Osteoblast (primary cell): ENCODE measurements at regions not wholly inside any gene's neighbourhood (a gene's known extent, or its start where the extent isn't known, plus 50 kb on each side); places are given as distances from the start of the nearest gene placed in this dataset.

Experiments
- DNase-seq: peaks from one replicate; pipeline ENCODE4 v3.0.0; 2011; ENCODE audit warnings: low spot score, mixed read lengths; ENCODE audit not compliant: insufficient read length; ENCODE audit errors: missing footprints
- H2AFZ ChIP-seq: 2 replicates; pipeline ENCODE4 v1.6.0; 2011; ENCODE audit warnings: mild to moderate bottlenecking, low read length
- H3K27ac ChIP-seq: 2 replicates; pipeline ENCODE4 v1.5.1; 2011; ENCODE audit warnings: mild to moderate bottlenecking, low read depth, low read length, moderate library complexity
- H3K27me3 ChIP-seq: 2 replicates; pipeline ENCODE4 v1.6.0; 2012; ENCODE audit warnings: mild to moderate bottlenecking, control low read depth, inconsistent platforms, low read length, moderate library complexity; ENCODE audit not compliant: insufficient read depth
- H3K36me3 ChIP-seq: 2 replicates; pipeline ENCODE4 v1.5.1; 2011; ENCODE audit warnings: mild to moderate bottlenecking, low read length, control low read depth, moderate library complexity; ENCODE audit not compliant: insufficient read depth
- H3K4me1 ChIP-seq: 2 replicates; pipeline ENCODE4 v1.5.1; 2011; ENCODE audit warnings: mild to moderate bottlenecking, low read length, control low read depth, moderate library complexity; ENCODE audit not compliant: insufficient read depth
- H3K4me2 ChIP-seq: 2 replicates; pipeline ENCODE4 v1.6.0; 2011; ENCODE audit warnings: mild to moderate bottlenecking, low read length; ENCODE audit not compliant: insufficient read depth
- H3K4me3 ChIP-seq: fragments of 200-600 bp; sonication (generic); 3 replicates; pipeline ENCODE4 v1.5.1; 2012; ENCODE audit warnings: mild to moderate bottlenecking, low read length, inconsistent platforms; ENCODE audit not compliant: insufficient read depth
- H3K79me2 ChIP-seq: 2 replicates; pipeline ENCODE4 v1.6.0; 2012; ENCODE audit warnings: mild to moderate bottlenecking, low read length, control low read depth, inconsistent platforms; ENCODE audit not compliant: insufficient read depth
- H3K9me3 ChIP-seq: 2 replicates; pipeline ENCODE4 v1.5.1; 2011; ENCODE audit warnings: low read depth, low read length, control low read depth
- H4K20me1 ChIP-seq: 2 replicates; pipeline ENCODE4 v1.6.0; 2012; ENCODE audit warnings: mild to moderate bottlenecking, low read length, control low read depth; ENCODE audit not compliant: insufficient read depth
- CTCF ChIP-seq: IDR thresholded peaks from 2 replicates; pipeline ENCODE4 v1.5.1; 2011; ENCODE audit warnings: mild to moderate bottlenecking, low read depth, low read length, moderate library complexity; ENCODE audit errors: extremely low read depth

GRCh38 chr6:19041906-19042305 is 654.8 kb downstream of the RNF144B start:
- Histone ChIP-seq H3K4me1 (no peaks in the 10 kb centered on the region), H3K4me3 (no peak overlapping the region), H3K27ac (no peak overlapping the region), H3K9me3 (peaks cover 2% of the 10 kb centered on the region), H3K27me3 (no peaks in the 10 kb centered on the region), H3K36me3 (no peaks in the 10 kb centered on the region), H3K79me2 (no peaks in the 10 kb centered on the region), H2AFZ (no peak overlapping the region), H4K20me1 (no peaks in the 10 kb centered on the region), H3K4me2 (no peak overlapping the region)
- no peak for TF ChIP-seq CTCF
- no peak for DNase-seq

GRCh38 chr6:19042420-19042819 is 655.3 kb downstream of the RNF144B start:
- no peaks in the 10 kb centered on the region for H3K27me3 ChIP-seq
- H2AFZ ChIP-seq: no peak overlapping the region
- H3K36me3 ChIP-seq: no peaks in the 10 kb centered on the region
- H3K4me2 ChIP-seq: no peak overlapping the region
- no peaks in the 10 kb centered on the region for H4K20me1 ChIP-seq
- peaks cover 2% of the 10 kb centered on the region for H3K9me3 ChIP-seq
- no peak for DNase-seq
- H3K79me2 ChIP-seq: no peaks in the 10 kb centered on the region
- H3K27ac ChIP-seq: no peak overlapping the region
- H3K4me3 ChIP-seq: no peak overlapping the region
- H3K4me1 ChIP-seq: no peaks in the 10 kb centered on the region
- no peak for TF ChIP-seq CTCF

DNA sequence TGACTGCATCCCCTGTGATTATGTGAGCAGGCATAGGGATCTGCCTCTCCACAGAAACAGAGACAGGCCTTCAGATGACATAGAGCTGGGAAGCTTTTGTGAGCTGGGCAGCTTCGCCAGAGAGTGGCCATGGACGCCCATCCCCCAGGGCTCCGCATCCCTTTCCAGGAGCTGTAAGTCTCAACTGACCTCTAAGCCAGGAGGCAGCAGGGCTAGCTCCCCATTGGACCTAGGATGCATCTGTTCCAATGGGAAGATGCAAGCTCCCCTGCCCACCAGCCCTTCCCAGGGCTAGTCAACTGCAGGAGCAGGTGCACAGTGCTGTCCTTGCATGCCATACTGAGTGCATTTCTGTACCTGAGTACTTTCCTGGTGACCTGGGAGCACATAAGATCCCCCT is 663.6 kb downstream of the RNF144B start:
- no peak for TF ChIP-seq CTCF
- Histone ChIP-seq H4K20me1 (no peaks in the 10 kb centered on the region), H3K27ac (no peak overlapping the region)

GRCh38 chr6:19052219-19052618 is 665.1 kb downstream of the RNF144B start:
- no peaks in the 10 kb centered on the region for H3K27me3 ChIP-seq
- no peaks in the 10 kb centered on the region for H3K9me3 ChIP-seq
- DNase-seq: no peak
- H3K79me2 ChIP-seq: no peaks in the 10 kb centered on the region
- no peak overlapping the region for H3K4me3 ChIP-seq
- H2AFZ ChIP-seq: no peak overlapping the region
- TF ChIP-seq CTCF: no peak
- no peak overlapping the region for H3K27ac ChIP-seq
- H4K20me1 ChIP-seq: no peaks in the 10 kb centered on the region
- H3K4me2 ChIP-seq: no peak overlapping the region
- no peaks in the 10 kb centered on the region for H3K4me1 ChIP-seq
- no peaks in the 10 kb centered on the region for H3K36me3 ChIP-seq

More for the DNA sequence above, 663.6 kb downstream of the RNF144B start:
- Histone ChIP-seq H3K4me3 (no peak overlapping the region), H3K4me1 (no peaks in the 10 kb centered on the region), H3K79me2 (no peaks in the 10 kb centered on the region), H2AFZ (no peak overlapping the region), H3K9me3 (no peaks in the 10 kb centered on the region), H3K36me3 (no peaks in the 10 kb centered on the region), H3K4me2 (no peak overlapping the region), H3K27me3 (no peaks in the 10 kb centered on the region)
- no peak for DNase-seq
